ENCODE measurements at regions not wholly inside any gene's neighbourhood (a gene's known extent, or its start where the extent isn't known, plus 50 kb on each side); places are given as distances from the start of the nearest gene placed in this dataset.

GRCh38 chr11:13119941-13120520 is 110.9 kb downstream of the RASSF10 start:
- no peak for DNase-seq (ENCODE audit: low read depth, low spot score)
- ATAC-seq: no peak
- Histone ChIP-seq H3K36me3 (ENCODE audit: control insufficient read depth, insufficient read depth, low read length) (no peaks in the 10 kb centered on the region), H3K4me3 (ENCODE audit: low read depth in 2 of 2, low read length in 2 of 2) (no peak overlapping the region), H3K27me3 (ENCODE audit: control insufficient read depth, insufficient read depth, low read length) (no peaks in the 10 kb centered on the region; the same call in 1 of the 2 replicates), H3K9me3 (ENCODE audit: control insufficient read depth, insufficient read depth, low read depth, low read length) (no peaks in the 10 kb centered on the region), H3K27ac (ENCODE audit: low read length) (no peak overlapping the region), H3K4me1 (ENCODE audit: control insufficient read depth, insufficient read depth, low read length) (no peaks in the 10 kb centered on the region)
- in situ Hi-C loops (cut with HindIII; ENCODE audit: low pct_unique_long_range_greater_than_20kb, low sequenced_read_pairs) (no loop called here), intact Hi-C loops (cut with micrococcal nuclease; ENCODE audit: unreplicated experiment) (no loop called here)
- CTCF ChIA-PET: interaction anchor here (0.7 kb wide), 1 partner anchor 25 kb away, joined by 5 read pairs; no protein-coding TSS in a partner anchor
- no TSS peak for BruUV-seq (replicated peaks)
- POLR2A ChIA-PET: interaction anchor here (0.6 kb wide), 1 partner anchor 838 kb away, joined by 4 read pairs; no protein-coding TSS in a partner anchor
- no peak for TF ChIP-seq POLR2AphosphoS5 (IDR thresholded peaks at IDR 0.05; ENCODE audit: low read depth, low read length)
- TF ChIP-seq TCF7L2 (IDR thresholded peaks at IDR 0.05; ENCODE audit: low read depth, low read length): no peak
- TF ChIP-seq SIN3A (IDR thresholded peaks at IDR 0.05; ENCODE audit: borderline replicate concordance, insufficient read depth, low read depth, low read length): no peak
- no peak for TF ChIP-seq REST (IDR thresholded peaks at IDR 0.05; ENCODE audit: insufficient read depth in 1 of 2, low read depth in 2 of 2, low read length in 1 of 2)

GRCh38 chr11:13120691-13121090 is 111.6 kb downstream of the RASSF10 start:
- no TSS peak for BruUV-seq (replicated peaks)
- ChIA-PET CTCF (interaction anchor here (0.6 kb wide), 1 partner anchor 367 kb away, joined by 3 read pairs; no protein-coding TSS in a partner anchor), POLR2A (no interaction called here)
- H3K4me3 ChIP-seq (ENCODE audit: low read depth in 2 of 2, low read length in 2 of 2): no peak overlapping the region
- TF ChIP-seq TCF7L2 (IDR thresholded peaks at IDR 0.05; ENCODE audit: low read depth, low read length) (no peak), CTCF (IDR thresholded peaks at IDR 0.05) (no peak), REST (IDR thresholded peaks at IDR 0.05; ENCODE audit: insufficient read depth in 1 of 2, low read depth in 2 of 2, low read length in 1 of 2) (no peak), SIN3A (IDR thresholded peaks at IDR 0.05; ENCODE audit: borderline replicate concordance, insufficient read depth, low read depth, low read length) (no peak), POLR2AphosphoS5 (IDR thresholded peaks at IDR 0.05; ENCODE audit: low read depth, low read length) (no peak)
- H3K27me3 ChIP-seq (ENCODE audit: control insufficient read depth, insufficient read depth, low read length): peaks cover 2% of the 10 kb centered on the region
- H3K4me1 ChIP-seq (ENCODE audit: control insufficient read depth, insufficient read depth, low read length): no peaks in the 10 kb centered on the region
- ATAC-seq (no peak), DNase-seq (ENCODE audit: low read depth, low spot score) (no peak)
- in situ Hi-C loops (cut with HindIII; ENCODE audit: low pct_unique_long_range_greater_than_20kb, low sequenced_read_pairs): no loop called here
- H3K27ac ChIP-seq (ENCODE audit: low read length): no peak overlapping the region
- no peaks in the 10 kb centered on the region for H3K36me3 ChIP-seq (ENCODE audit: control insufficient read depth, insufficient read depth, low read length)
- no peaks in the 10 kb centered on the region for H3K9me3 ChIP-seq (ENCODE audit: control insufficient read depth, insufficient read depth, low read depth, low read length)
- intact Hi-C loops (cut with micrococcal nuclease; ENCODE audit: unreplicated experiment): no loop called here

All from Panc1 (cell line).